GM23338 (cell line): ENCODE measurements at regions not wholly inside any gene's neighbourhood (a gene's known extent, or its start where the extent isn't known, plus 50 kb on each side); places are given as distances from the start of the nearest gene placed in this dataset.

Experiments used
- ATAC-seq: fragments of 200-7000 bp; cut with Tn5 transposase; 3 replicates; pipeline ENCODE4 v1.9.1; 2020
- DNase-seq: peaks from one replicate; pipeline ENCODE4 v3.0.0-alpha.2; 2015; ENCODE audit warnings: low spot score
- H2AFZ ChIP-seq: fragments of 200-600 bp; sonication (generic); 2 replicates; pipeline ENCODE4 v1.8.0; 2016; ENCODE audit warnings: antibody characterized with exemption, mild to moderate bottlenecking, moderate library complexity
- H3F3A ChIP-seq: fragments of 200-600 bp; sonication (generic); replicated peaks from 2 replicates; pipeline ENCODE4 v1.8.0; 2017; ENCODE audit warnings: antibody characterized with exemption, mixed run types, low read depth
- H3K27ac ChIP-seq: fragments of 200-600 bp; sonication (generic); 2 replicates; pipeline ENCODE4 v1.6.1; 2016; ENCODE audit warnings: low read depth
- H3K27me3 ChIP-seq: fragments of 200-600 bp; sonication (generic); 2 replicates; pipeline ENCODE4 v1.8.0; 2016; ENCODE audit warnings: mild to moderate bottlenecking, mixed run types, moderate library complexity; ENCODE audit not compliant: insufficient read depth
- H3K36me3 ChIP-seq: fragments of 200-600 bp; sonication (generic); 2 replicates; pipeline ENCODE4 v1.8.0; 2016; ENCODE audit warnings: mild to moderate bottlenecking; ENCODE audit not compliant: insufficient read depth
- H3K4me1 ChIP-seq: fragments of 200-600 bp; sonication (generic); 2 replicates; pipeline ENCODE4 v1.8.0; 2016; ENCODE audit warnings: mild to moderate bottlenecking, moderate library complexity; ENCODE audit not compliant: insufficient read depth
- H3K4me2 ChIP-seq: fragments of 200-600 bp; sonication (generic); 2 replicates; pipeline ENCODE4 v1.7.1; 2017; ENCODE audit warnings: mixed run types
- H3K4me3 ChIP-seq: fragments of 200-600 bp; sonication (generic); 2 replicates; pipeline ENCODE4 v1.6.1; 2016; ENCODE audit warnings: mixed run types
- H3K79me2 ChIP-seq: fragments of 200-600 bp; sonication (generic); replicated peaks from 2 replicates; pipeline ENCODE4 v1.8.0; 2017; ENCODE audit warnings: mild to moderate bottlenecking; ENCODE audit not compliant: insufficient read depth
- H3K9me2 ChIP-seq: fragments of 200-600 bp; sonication (generic); 2 replicates; pipeline ENCODE4 v1.8.0; 2017; ENCODE audit not compliant: insufficient read depth
- H4K20me1 ChIP-seq: fragments of 200-600 bp; sonication (generic); replicated peaks from 2 replicates; pipeline ENCODE4 v1.8.0; 2017; ENCODE audit warnings: mild to moderate bottlenecking; ENCODE audit not compliant: insufficient read depth
- H3K27ac Mint-ChIP-seq: 2 replicates; pipeline ENCODE4 v1.8.0; 2020; ENCODE audit warnings: inconsistent platforms, mild to moderate bottlenecking, moderate library complexity, mixed read lengths
- H3K27me3 Mint-ChIP-seq: 3 replicates; pipeline ENCODE4 v1.8.0; 2022; ENCODE audit warnings: low read depth, mild to moderate bottlenecking, moderate library complexity, mixed read lengths, inconsistent platforms; ENCODE audit not compliant: insufficient read depth, poor library complexity
- H3K36me3 Mint-ChIP-seq: 3 replicates; pipeline ENCODE4 v1.8.0; 2021; ENCODE audit warnings: low read depth, mild to moderate bottlenecking, inconsistent platforms, moderate library complexity, mixed read lengths
- H3K4me1 Mint-ChIP-seq: 3 replicates; pipeline ENCODE4 v1.8.0; 2020; ENCODE audit warnings: mild to moderate bottlenecking, inconsistent platforms, mixed read lengths
- H3K4me3 Mint-ChIP-seq: 3 replicates; pipeline ENCODE4 v1.8.0; 2021; ENCODE audit warnings: moderate library complexity, mild to moderate bottlenecking, inconsistent platforms, mixed read lengths
- H3K9me3 Mint-ChIP-seq: 3 replicates; pipeline ENCODE4 v1.8.0; 2020; ENCODE audit warnings: moderate library complexity, mild to moderate bottlenecking, inconsistent platforms, mixed read lengths
- CREB1 ChIP-seq: fragments of 250-450 bp; sonication (Bioruptor Pico); IDR thresholded peaks from 2 replicates; pipeline ENCODE4 v1.5.0; 2020; ENCODE audit warnings: low read depth, mild to moderate bottlenecking, moderate library complexity
- CTCF ChIP-seq, 2 experiments: fragments of 200-600 bp in 1 of 2; sonication (generic) in 1 of 2; conservative IDR thresholded peaks; 2 replicates each; pipeline versions ENCODE4 v1.5.1 to v1.6.1; 2016 to 2017; ENCODE audit warnings: antibody characterized with exemption in 2 of 2, low read depth in 2 of 2, mild to moderate bottlenecking in 2 of 2, moderate library complexity in 1 of 2
- EZH2 ChIP-seq: fragments of 200-600 bp; sonication (generic); IDR thresholded peaks from one replicate; pipeline ENCODE4 v1.8.0; 2017; ENCODE audit warnings: antibody characterized with exemption, mild to moderate bottlenecking, low read depth; ENCODE audit not compliant: unreplicated experiment
- EZH2phosphoT487 ChIP-seq: fragments of 200-600 bp; sonication (generic); IDR thresholded peaks from one replicate; pipeline ENCODE4 v1.8.1; 2018; ENCODE audit warnings: antibody characterized with exemption; ENCODE audit not compliant: unreplicated experiment
- JUNB ChIP-seq: IDR thresholded peaks from one replicate; pipeline ENCODE4 v1.6.1; 2016; ENCODE audit warnings: antibody characterized with exemption; ENCODE audit not compliant: unreplicated experiment
- NANOG ChIP-seq: IDR thresholded peaks from 2 replicates; pipeline ENCODE4 v1.6.1; 2016; ENCODE audit warnings: antibody characterized with exemption, borderline replicate concordance
- POLR2AphosphoS5 ChIP-seq: IDR thresholded peaks from 2 replicates; pipeline ENCODE4 v1.6.1; 2016; ENCODE audit warnings: antibody characterized with exemption, low read depth
- REST ChIP-seq: IDR thresholded peaks from one replicate; pipeline ENCODE4 v1.6.1; 2018; ENCODE audit warnings: antibody characterized with exemption; ENCODE audit not compliant: unreplicated experiment
- STAT1 ChIP-seq: IDR thresholded peaks from one replicate; pipeline ENCODE4 v1.6.1; 2016; ENCODE audit warnings: antibody characterized with exemption; ENCODE audit not compliant: unreplicated experiment
- ZNF114 ChIP-seq: fragments of 250-450 bp; sonication (Bioruptor Pico); IDR thresholded peaks from 2 replicates; pipeline ENCODE4 v1.5.0; 2020; ENCODE audit warnings: mild to moderate bottlenecking, moderate library complexity
- ZNF331 ChIP-seq: fragments of 250-450 bp; sonication (Bioruptor Pico); IDR thresholded peaks from 2 replicates; pipeline ENCODE4 v1.5.0; 2020; ENCODE audit warnings: low read depth, mild to moderate bottlenecking, moderate library complexity
- ZNF462 ChIP-seq: fragments of 250-450 bp; sonication (Bioruptor Pico); IDR thresholded peaks from 2 replicates; pipeline ENCODE4 v1.5.0; 2020; ENCODE audit warnings: mild to moderate bottlenecking, moderate library complexity
- TF ChIP-seq, protein P1 (sequence below): IDR thresholded peaks from 2 replicates; pipeline ENCODE4 v1.6.1; 2016; ENCODE audit warnings: antibody characterized with exemption

DNA sequence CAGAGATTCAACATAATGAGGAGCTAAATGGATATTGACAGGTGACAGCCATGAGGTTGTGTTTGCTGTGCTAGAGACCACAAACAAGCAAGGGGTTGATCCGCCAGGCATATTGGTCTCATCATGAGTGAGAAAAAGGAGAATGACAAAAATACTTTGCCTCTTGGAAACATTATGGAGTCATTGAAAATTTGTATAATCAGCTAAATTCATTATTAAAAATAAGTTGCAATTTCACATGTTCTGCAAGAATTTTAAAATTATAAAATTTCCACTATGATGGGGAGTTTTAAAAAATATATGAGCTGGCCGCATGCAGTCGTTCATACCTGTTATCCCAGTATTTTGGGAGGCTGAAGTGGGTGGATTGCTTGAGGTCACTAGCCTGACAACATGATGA, 912.3 kb upstream of the SLC35B3 start:
- no peak overlapping the region for H2AFZ ChIP-seq
- peaks cover 7% of the 10 kb centered on the region for H3K4me1 Mint-ChIP-seq
- no peak overlapping the region for H3K4me3 Mint-ChIP-seq
- no peak for TF ChIP-seq CTCF (conservative IDR thresholded peaks at IDR 0.05; ENCODE audit: low read depth in 2 of 2)
- TF ChIP-seq ZNF114 (CRISPR knock-in tag): no peak
- no peak for TF ChIP-seq STAT1
- no peak for TF ChIP-seq EZH2
- no peak for TF ChIP-seq NANOG
- TF ChIP-seq, protein P1, sequence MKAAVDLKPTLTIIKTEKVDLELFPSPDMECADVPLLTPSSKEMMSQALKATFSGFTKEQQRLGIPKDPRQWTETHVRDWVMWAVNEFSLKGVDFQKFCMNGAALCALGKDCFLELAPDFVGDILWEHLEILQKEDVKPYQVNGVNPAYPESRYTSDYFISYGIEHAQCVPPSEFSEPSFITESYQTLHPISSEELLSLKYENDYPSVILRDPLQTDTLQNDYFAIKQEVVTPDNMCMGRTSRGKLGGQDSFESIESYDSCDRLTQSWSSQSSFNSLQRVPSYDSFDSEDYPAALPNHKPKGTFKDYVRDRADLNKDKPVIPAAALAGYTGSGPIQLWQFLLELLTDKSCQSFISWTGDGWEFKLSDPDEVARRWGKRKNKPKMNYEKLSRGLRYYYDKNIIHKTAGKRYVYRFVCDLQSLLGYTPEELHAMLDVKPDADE: no peak
- TF ChIP-seq CREB1 (CRISPR knock-in tag): no peak
- no peak for TF ChIP-seq ZNF331 (CRISPR knock-in tag)
- no peak for TF ChIP-seq JUNB
- TF ChIP-seq POLR2AphosphoS5: no peak
- TF ChIP-seq ZNF462 (CRISPR knock-in tag): no peak
- TF ChIP-seq EZH2phosphoT487: no peak
- TF ChIP-seq REST: no peak
- DNase-seq (no peak), ATAC-seq (no peak)
- H3K4me3 ChIP-seq: no peak overlapping the region
- H4K20me1 ChIP-seq: no peaks in the 10 kb centered on the region
- H3K27me3 Mint-ChIP-seq: peaks cover 2% of the 10 kb centered on the region
- no peaks in the 10 kb centered on the region for H3K36me3 ChIP-seq
- no peaks in the 10 kb centered on the region for H3K27me3 ChIP-seq
- no peaks in the 10 kb centered on the region; the same call in 1 of the 2 replicates for H3K4me1 ChIP-seq
- H3K9me2 ChIP-seq: no peaks in the 10 kb centered on the region; the same call in 1 of the 2 replicates
- no peak overlapping the region for H3K4me2 ChIP-seq
- no peaks in the 10 kb centered on the region for H3K9me3 Mint-ChIP-seq
- H3K27ac Mint-ChIP-seq: no peak overlapping the region
- H3K27ac ChIP-seq: no peak overlapping the region
- no peaks in the 10 kb centered on the region for H3K36me3 Mint-ChIP-seq
- no peaks in the 10 kb centered on the region for H3F3A ChIP-seq
- no peaks in the 10 kb centered on the region for H3K79me2 ChIP-seq
